ENCODE measurements at regions not wholly inside any gene's neighbourhood (a gene's known extent, or its start where the extent isn't known, plus 50 kb on each side); places are given as distances from the start of the nearest gene placed in this dataset.

DNA sequence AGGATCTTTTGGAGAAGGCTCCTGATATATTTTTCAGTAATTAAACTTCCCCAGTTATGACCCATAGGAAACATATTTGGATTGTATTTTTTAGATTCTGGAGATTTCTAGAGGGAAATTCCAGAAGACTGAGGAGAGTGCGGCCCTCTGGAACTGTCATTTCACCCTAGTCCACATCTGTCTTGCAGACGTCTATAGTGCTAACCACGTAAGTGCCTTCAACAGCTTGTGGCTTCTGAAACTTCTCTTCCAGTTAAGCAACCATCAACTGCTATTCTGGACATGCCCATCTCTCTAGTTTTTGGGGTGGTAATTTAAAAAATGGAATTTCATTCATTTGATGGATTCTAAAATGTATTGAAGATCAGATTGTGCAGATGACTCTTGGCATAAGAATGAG is 1098.8 kb downstream of the TMEM121 start:
- TF ChIP-seq EZH2 (IDR thresholded peaks at IDR 0.05) (no peak), POLR2AphosphoS5 (IDR thresholded peaks at IDR 0.05; ENCODE audit: borderline replicate concordance, low read depth, low read length) (no peak)

All from SK-N-MC (cell line).